ENCODE measurements at regions not wholly inside any gene's neighbourhood (a gene's known extent, or its start where the extent isn't known, plus 50 kb on each side); places are given as distances from the start of the nearest gene placed in this dataset.

- no peak for TF ChIP-seq POLR2A (IDR thresholded peaks at IDR 0.05; ENCODE audit: low read depth, low read length)
Measured at GRCh38 chr9:100679834-100680233, 102.0 kb downstream of the CAVIN4 start.

GRCh38 chr9:100686420-100686819, 108.5 kb downstream of the CAVIN4 start:
- no peak for TF ChIP-seq POLR2A (IDR thresholded peaks at IDR 0.05; ENCODE audit: low read depth, low read length)
- no peak for FAIRE-seq
- DNase-seq (ENCODE audit: insufficient read length, low spot score), result no peak

More at GRCh38 chr9:100679834-100680233, 102.0 kb downstream of the CAVIN4 start:
- FAIRE-seq (no peak), DNase-seq (ENCODE audit: insufficient read length, low spot score) (no peak)

GRCh38 chr9:100689635-100690034, 111.8 kb downstream of the CAVIN4 start:
- FAIRE-seq (no peak), DNase-seq (ENCODE audit: insufficient read length, low spot score) (no peak)
- no peak for TF ChIP-seq POLR2A (IDR thresholded peaks at IDR 0.05; ENCODE audit: low read depth, low read length)

- TF ChIP-seq POLR2A (IDR thresholded peaks at IDR 0.05; ENCODE audit: low read depth, low read length), result no peak
- no peak for FAIRE-seq
- no peak for DNase-seq (ENCODE audit: insufficient read length, low spot score)
Measured at GRCh38 chr9:100690438-100690837, 112.6 kb downstream of the CAVIN4 start.

- DNase-seq (ENCODE audit: insufficient read length, low spot score) (no peak), FAIRE-seq (no peak)
- TF ChIP-seq POLR2A (IDR thresholded peaks at IDR 0.05; ENCODE audit: low read depth, low read length), result no peak
Measured at GRCh38 chr9:100697339-100697738, 119.5 kb downstream of the CAVIN4 start.

- DNase-seq (ENCODE audit: insufficient read length, low spot score) (no peak), FAIRE-seq (no peak)
- TF ChIP-seq POLR2A (IDR thresholded peaks at IDR 0.05; ENCODE audit: low read depth, low read length), result no peak
Measured at GRCh38 chr9:100698945-100699344, 121.1 kb downstream of the CAVIN4 start.

- no peak for TF ChIP-seq POLR2A (IDR thresholded peaks at IDR 0.05; ENCODE audit: low read depth, low read length)
- no peak for FAIRE-seq
- no peak for DNase-seq (ENCODE audit: insufficient read length, low spot score)
Measured at GRCh38 chr9:100699668-100700067, 121.8 kb downstream of the CAVIN4 start.

- DNase-seq (ENCODE audit: insufficient read length, low spot score) (peak; percentile 24), FAIRE-seq (no peak)
- no peak for TF ChIP-seq POLR2A (IDR thresholded peaks at IDR 0.05; ENCODE audit: low read depth, low read length)
Measured at GRCh38 chr9:100700689-100701318, 122.9 kb downstream of the CAVIN4 start.

GRCh38 chr9:100714372-100715099, 136.7 kb downstream of the CAVIN4 start:
- DNase-seq (ENCODE audit: insufficient read length, low spot score), result peak; percentile 75
- FAIRE-seq, result peak; percentile 57
- TF ChIP-seq POLR2A (IDR thresholded peaks at IDR 0.05; ENCODE audit: low read depth, low read length), result no peak

- FAIRE-seq, result no peak
- no peak for DNase-seq (ENCODE audit: insufficient read length, low spot score)
- no peak for TF ChIP-seq POLR2A (IDR thresholded peaks at IDR 0.05; ENCODE audit: low read depth, low read length)
Measured at GRCh38 chr9:100715100-100715380, 137.2 kb downstream of the CAVIN4 start.

GRCh38 chr9:100718717-100719116, 140.8 kb downstream of the CAVIN4 start:
- FAIRE-seq, result no peak
- TF ChIP-seq POLR2A (IDR thresholded peaks at IDR 0.05; ENCODE audit: low read depth, low read length), result no peak
- no peak for DNase-seq (ENCODE audit: insufficient read length, low spot score)

- no peak for DNase-seq (ENCODE audit: insufficient read length, low spot score)
- TF ChIP-seq POLR2A (IDR thresholded peaks at IDR 0.05; ENCODE audit: low read depth, low read length), result no peak
- no peak for FAIRE-seq
Measured at GRCh38 chr9:100720922-100721321, 143.0 kb downstream of the CAVIN4 start.

GRCh38 chr9:100724886-100725285, 147.0 kb downstream of the CAVIN4 start:
- DNase-seq (ENCODE audit: insufficient read length, low spot score), result no peak
- TF ChIP-seq POLR2A (IDR thresholded peaks at IDR 0.05; ENCODE audit: low read depth, low read length), result no peak
- FAIRE-seq, result no peak

GRCh38 chr9:100725371-100725770, 147.5 kb downstream of the CAVIN4 start:
- FAIRE-seq (no peak), DNase-seq (ENCODE audit: insufficient read length, low spot score) (no peak)
- no peak for TF ChIP-seq POLR2A (IDR thresholded peaks at IDR 0.05; ENCODE audit: low read depth, low read length)

GRCh38 chr9:100729336-100729895, 151.5 kb downstream of the CAVIN4 start:
- FAIRE-seq (no peak), DNase-seq (ENCODE audit: insufficient read length, low spot score) (no peak)
- TF ChIP-seq POLR2A (IDR thresholded peaks at IDR 0.05; ENCODE audit: low read depth, low read length), result no peak

Measured in H54 (cell line).